ENCODE measurements at regions not wholly inside any gene's neighbourhood (a gene's known extent, or its start where the extent isn't known, plus 50 kb on each side); places are given as distances from the start of the nearest gene placed in this dataset.
A peak's percentile ranks its signal among the peaks of the same experiment; 100 is the strongest.
"Not testable (repeated sequence)": the region's sequence is repeated elsewhere in the genome, so short reads cannot be mapped to it uniquely, and the experiment has no call there.

DNA sequence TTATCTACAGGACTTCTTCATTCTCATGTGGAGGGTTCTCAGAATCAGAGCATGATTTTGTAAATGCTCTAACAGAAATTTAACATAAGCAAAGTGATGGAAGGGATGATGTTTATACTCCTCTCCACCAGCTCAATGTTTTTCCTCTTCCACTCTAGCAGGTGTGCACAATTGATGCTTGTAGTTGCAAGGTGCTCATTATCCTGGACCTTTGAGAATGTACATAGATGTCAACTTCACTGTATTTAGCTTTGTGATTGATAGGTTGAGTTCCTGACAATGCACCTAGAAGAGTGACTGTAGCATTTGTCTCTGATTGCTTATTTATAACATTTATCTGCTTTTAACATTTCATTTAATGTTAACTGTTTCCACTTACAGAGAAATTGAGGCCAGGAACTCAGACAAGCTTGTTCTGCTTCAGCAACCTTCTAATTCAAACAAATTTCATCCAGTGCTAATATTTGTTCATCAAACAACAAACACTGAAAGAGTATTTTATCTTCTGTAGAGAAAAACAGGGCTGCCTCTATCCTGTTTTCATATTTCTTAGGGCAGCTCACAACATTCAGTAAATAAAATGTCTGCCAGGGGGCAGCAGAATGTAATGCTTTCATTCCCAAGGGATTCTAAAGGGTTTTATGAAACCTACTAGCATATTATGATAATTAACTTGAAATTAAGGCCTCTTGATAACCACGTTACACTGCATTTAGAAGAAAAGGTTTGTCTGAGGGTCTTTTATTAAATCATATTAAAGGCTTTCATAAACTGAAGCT is 127.9 kb upstream of the NOL4 start:
- DNase-seq (ENCODE audit: low read depth, low spot score) = peak; percentile 43

GRCh38 chr18:34354351-34354750 is 129.6 kb upstream of the NOL4 start:
- DNase-seq (ENCODE audit: low read depth, low spot score) = no peak

DNA sequence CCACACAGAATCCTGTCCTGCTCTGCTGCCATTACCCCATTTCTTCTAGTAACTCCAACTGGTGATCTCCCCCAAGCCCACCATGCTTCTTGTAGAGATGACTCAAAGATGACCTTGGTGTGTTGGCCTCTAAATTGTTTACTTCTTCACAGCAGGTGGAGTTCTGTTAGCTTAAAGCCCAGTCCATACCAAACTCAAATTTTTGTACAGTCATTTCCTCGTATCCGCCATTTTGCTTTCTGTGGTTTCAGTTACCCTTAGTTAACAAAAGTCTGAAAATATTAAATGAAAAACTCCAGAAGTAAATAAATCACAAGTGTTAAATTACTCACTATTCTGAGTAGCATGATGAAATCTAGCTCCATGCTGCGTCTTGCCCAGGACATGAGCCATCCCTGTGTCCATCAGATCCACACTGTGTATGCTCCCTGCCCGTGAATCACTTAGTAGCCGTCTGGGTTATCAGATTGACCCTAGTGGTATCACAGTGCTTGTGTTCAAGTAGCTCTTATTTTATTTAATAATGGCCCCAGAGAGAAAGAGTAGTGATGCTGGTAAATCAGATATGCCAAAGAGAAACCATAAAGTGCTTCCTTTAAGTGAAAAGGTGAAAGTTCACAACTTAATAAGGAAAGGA is 133.3 kb upstream of the NOL4 start:
- DNase-seq (ENCODE audit: low read depth, low spot score) = no peak

DNA sequence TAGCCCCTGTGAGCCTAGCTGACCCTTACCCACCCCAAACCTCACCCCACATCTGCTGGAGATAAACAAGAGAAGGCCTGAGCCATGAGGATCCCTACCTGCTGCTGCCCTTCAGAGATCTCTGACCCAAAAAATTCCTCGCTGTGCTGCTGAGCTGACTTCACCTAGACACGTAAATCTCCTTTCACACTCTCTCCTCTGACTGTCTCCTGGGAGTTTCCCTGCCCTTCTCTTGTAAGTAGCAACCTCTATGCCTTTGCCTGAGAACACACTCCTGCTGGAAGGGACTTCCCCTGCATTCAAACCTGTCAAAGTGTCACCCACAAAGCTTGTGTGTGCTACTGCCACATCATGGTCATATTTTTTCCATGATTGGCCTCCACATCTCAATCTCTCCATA is 134.2 kb upstream of the NOL4 start:
- no peak for DNase-seq (ENCODE audit: low read depth, low spot score)

- no peak for DNase-seq (ENCODE audit: low read depth, low spot score)
These were observed 140.0 kb upstream of the NOL4 start for GRCh38 chr18:34364699-34365098.

- no peak for DNase-seq (ENCODE audit: low read depth, low spot score)
These were observed 146.1 kb upstream of the NOL4 start for GRCh38 chr18:34370704-34371395.

DNA sequence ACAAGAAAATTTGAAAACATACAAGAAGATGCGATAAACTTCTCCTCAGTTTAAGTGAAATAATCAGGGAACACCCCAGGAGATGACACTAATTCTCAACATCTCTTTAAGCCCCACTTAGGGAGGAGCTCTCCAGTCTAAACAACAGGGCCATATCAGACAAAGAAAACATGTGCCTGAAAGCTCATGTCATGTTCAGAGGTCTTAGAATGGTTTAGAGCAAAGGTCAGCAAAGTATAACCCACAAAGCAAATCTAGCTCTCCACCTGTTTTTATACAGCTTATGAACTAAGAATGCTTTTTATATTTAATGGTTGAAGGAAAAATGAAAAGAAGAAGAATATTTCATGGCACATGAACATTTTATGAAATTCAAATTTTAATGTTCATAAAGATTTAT is 155.6 kb upstream of the NOL4 start:
- DNase-seq (ENCODE audit: low read depth, low spot score) = no peak

DNA sequence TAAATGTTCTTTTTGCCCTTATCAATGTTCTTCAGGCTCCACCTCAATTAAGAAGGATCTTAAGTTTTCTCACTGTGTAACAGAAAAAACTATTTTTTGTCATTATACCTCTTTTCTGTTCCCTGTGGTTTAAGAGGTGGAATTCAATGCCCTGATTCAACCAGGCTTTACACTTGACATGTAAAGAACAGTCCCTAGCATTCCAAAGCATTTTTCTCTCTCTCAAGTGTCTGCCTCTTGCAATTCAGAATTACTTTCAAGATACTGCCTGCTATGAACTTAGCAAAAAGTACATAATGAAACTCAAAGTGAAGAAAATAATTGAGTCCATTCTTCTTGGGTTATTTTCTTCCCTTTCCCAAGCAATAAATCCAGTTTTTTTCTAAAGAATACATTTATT is 160.6 kb upstream of the NOL4 start:
- DNase-seq (ENCODE audit: low read depth, low spot score) = peak; percentile 22

- no peak for DNase-seq (ENCODE audit: low read depth, low spot score)
These were observed 162.1 kb upstream of the NOL4 start for GRCh38 chr18:34386803-34387202.

DNA sequence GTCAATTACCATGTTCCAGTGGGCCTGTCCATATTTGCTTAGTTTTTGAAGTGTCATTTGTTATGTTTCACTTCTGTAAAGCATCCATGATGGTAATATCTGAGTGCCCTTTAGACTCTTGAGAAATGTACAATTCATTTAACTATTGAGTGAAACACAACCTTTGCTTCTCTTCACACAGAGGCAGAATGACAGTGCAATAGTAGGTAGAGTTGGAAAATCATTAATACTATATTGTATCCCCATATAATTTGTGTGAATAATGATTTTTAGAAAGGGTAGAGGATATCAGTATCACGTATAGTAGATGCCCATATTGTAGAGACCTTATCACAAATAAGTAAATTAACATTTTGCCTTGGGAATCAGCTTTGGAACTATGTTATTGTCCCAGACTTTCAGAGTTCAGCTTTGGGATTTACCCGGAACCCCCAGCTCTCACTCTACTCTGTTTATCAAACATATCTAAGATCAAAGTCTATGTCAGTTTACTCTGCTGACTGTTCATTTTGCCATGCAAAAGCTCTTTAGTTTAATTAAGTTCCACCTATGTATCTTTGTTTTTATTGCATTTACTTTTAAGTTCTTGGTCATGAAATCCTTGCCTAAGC is 172.7 kb upstream of the NOL4 start:
- DNase-seq (ENCODE audit: low read depth, low spot score) = no peak

DNA sequence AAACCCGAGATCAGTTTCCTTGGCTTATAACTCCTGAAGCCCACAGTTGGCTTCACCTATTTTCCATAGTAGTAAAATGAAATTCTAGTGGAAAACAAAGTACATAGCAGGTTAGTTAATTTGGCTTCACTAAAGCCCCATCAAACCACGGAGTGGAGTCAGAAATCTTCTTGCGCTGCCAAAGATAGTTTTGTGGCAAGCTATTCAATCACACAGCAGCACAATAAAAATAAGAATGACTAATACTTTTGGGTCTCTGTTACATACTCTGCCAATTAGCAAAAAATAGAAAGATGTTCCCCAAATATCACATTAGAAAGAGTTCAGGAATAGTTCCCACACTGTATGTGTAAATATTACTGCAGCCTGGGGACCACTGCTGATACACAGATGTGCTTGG is 175.2 kb upstream of the NOL4 start:
- peak; percentile 55 for DNase-seq (ENCODE audit: low read depth, low spot score)

GRCh38 chr18:34400834-34401233 is 176.1 kb upstream of the NOL4 start:
- DNase-seq (ENCODE audit: low read depth, low spot score) = no peak

DNA sequence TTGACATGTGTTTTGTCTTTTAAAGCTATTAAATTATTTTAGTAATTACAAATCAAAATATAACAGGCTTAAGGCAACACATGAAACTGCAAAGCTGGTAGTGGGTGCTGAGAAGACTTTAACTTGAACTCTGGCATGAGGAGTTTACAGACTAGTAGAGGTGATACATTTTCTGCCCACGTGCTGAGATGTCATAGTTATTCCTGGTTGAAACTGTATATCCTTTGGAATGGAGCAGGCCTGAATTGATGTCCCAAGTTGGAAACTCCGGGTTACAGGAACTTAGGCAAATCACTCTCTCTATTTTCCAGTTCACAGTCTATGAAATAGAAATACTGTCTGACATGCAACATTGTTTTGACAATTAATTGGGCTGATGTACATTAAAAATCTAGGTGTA is 177.1 kb upstream of the NOL4 start:
- no peak for DNase-seq (ENCODE audit: low read depth, low spot score)

GRCh38 chr18:34407471-34407870 is 182.8 kb upstream of the NOL4 start:
- not testable (repeated sequence) for DNase-seq (ENCODE audit: low read depth, low spot score)

DNA sequence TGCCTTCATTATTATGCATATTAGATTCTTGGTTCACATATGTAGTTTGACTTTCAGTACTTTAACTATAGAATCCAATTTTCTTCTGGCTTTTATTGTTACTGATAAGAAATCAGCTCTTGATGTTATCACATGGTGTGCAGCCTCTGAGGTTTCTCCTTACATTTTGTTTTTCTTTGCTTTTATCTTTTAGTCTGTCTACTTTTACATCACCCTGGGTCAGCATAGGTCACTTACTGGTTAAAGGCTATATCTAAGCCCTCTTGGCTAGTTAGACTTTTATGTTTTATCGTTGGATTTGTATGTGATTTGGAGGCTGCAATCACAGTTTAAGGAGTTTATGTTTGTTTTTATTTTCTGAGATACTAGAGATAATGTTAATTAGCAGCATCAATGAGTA is 187.2 kb upstream of the NOL4 start:
- no peak for DNase-seq (ENCODE audit: low read depth, low spot score)

GRCh38 chr18:34431042-34431441 is 206.3 kb upstream of the NOL4 start:
- DNase-seq (ENCODE audit: low read depth, low spot score) = no peak

DNA sequence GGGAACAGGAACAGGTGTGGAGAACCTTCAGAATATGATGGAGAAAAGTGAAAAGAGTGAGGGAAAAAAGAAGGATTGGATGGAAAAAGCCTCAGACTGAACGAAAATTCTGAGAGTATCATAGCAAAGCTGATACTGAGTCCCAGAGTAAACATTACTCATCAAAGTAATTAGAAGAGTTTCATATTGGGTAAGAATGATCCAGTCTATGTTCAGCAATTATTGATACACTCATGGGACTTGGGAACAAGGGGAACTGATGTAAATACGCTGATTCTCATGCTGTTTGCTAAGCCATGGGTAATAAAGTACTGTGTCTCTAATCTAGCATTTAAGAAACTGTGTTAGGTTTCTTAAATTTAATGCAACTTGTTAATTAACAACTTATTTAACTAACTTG is 219.9 kb upstream of the NOL4 start:
- DNase-seq (ENCODE audit: low read depth, low spot score) = no peak

DNA sequence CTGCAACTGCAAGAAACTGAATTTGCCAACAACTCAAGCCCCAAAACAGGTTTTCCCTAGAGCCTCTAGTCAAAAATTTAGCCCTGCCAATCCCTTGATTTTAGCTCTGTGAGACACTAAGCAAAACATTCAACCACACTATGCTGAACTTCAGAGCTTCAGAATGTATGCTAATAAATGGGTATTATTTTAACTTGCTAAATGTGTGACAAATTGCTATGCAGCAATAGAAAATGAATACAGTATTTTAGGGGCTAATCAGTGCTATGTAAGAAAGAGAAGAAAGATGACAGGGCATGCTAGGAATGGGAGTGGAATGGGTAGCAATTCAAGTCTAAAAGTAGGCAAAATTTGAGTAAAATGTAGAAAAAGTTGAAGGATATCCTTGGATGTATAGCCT is 223.9 kb upstream of the NOL4 start:
- DNase-seq (ENCODE audit: low read depth, low spot score) = no peak

GRCh38 chr18:34457761-34458160 is 233.0 kb upstream of the NOL4 start:
- no peak for DNase-seq (ENCODE audit: low read depth, low spot score)

DNA sequence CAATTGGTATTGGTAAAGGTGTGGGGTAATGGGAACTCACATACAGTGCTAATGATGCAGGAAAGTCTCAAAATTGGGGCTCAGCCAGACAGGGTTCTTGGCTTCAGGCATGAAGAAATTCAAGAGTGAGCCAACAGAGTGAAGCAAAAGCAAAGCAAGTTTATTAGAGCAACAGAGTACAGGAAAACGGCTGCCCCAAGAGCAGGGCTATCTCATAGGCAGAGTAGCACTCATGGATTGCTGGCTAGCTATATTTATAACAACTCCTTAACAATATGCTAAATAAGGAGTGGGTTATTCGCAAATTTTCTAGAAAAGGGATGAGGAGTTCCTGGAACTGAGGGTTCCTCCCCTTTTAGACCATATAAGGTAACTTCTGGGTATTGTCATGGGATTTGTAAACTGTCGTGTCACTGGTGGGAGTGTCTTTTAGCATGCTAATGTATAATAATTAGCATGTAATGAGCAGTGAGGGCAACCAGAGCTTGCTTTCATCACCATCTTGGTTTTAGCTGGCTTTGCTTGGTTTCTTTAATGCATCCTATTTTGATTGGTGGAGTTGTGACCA is 233.8 kb upstream of the NOL4 start:
- peak; percentile 1 for DNase-seq (ENCODE audit: low read depth, low spot score)

- DNase-seq (ENCODE audit: low read depth, low spot score) = no peak
These were observed 236.6 kb upstream of the NOL4 start for GRCh38 chr18:34461266-34461665.

GRCh38 chr18:34467058-34467457 is 242.3 kb upstream of the NOL4 start:
- peak; percentile 43 for DNase-seq (ENCODE audit: low read depth, low spot score)
